ENCODE measurements at regions not wholly inside any gene's neighbourhood (a gene's known extent, or its start where the extent isn't known, plus 50 kb on each side); places are given as distances from the start of the nearest gene placed in this dataset.
"Not testable (repeated sequence)": the region's sequence is repeated elsewhere in the genome, so short reads cannot be mapped to it uniquely, and the experiment has no call there.

DNA sequence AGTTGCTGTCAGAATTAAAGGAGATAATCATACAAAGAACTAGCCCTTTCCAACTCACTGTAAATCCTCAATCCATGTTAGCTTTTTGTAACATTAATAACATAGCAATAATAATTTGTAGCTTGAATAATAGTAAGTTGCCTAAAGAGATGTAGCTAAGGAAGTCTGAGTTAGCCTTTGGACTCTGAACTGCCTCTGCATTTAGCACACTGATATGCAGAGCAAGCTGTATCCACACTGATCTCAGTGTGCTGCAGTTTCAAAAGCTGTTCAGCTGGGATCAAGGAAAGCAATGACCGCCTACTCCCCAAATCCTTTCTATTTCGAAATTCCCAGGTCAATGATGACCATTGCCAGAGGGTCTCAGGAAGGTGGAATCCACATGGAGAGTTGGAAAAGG lies 99.3 kb upstream of the IFNG-AS1 start:
- Histone ChIP-seq H3K4me1 (no peaks in the 10 kb centered on the region), H3K36me3 (no peaks in the 10 kb centered on the region), H3K9me3 (no peaks in the 10 kb centered on the region), H3K4me3 (no peak overlapping the region), H3K9ac (ENCODE audit: low read depth in 2 of 2, low read length in 2 of 2) (no peak overlapping the region), H3K27ac (no peak overlapping the region), H3K27me3 (no peaks in the 10 kb centered on the region)
- TF ChIP-seq, protein P1, sequence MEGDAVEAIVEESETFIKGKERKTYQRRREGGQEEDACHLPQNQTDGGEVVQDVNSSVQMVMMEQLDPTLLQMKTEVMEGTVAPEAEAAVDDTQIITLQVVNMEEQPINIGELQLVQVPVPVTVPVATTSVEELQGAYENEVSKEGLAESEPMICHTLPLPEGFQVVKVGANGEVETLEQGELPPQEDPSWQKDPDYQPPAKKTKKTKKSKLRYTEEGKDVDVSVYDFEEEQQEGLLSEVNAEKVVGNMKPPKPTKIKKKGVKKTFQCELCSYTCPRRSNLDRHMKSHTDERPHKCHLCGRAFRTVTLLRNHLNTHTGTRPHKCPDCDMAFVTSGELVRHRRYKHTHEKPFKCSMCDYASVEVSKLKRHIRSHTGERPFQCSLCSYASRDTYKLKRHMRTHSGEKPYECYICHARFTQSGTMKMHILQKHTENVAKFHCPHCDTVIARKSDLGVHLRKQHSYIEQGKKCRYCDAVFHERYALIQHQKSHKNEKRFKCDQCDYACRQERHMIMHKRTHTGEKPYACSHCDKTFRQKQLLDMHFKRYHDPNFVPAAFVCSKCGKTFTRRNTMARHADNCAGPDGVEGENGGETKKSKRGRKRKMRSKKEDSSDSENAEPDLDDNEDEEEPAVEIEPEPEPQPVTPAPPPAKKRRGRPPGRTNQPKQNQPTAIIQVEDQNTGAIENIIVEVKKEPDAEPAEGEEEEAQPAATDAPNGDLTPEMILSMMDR (IDR thresholded peaks at IDR 0.05) = no peak
- intact Hi-C loops (cut with DNase I) = no loop called here
- no peak for DNase-seq

DNA sequence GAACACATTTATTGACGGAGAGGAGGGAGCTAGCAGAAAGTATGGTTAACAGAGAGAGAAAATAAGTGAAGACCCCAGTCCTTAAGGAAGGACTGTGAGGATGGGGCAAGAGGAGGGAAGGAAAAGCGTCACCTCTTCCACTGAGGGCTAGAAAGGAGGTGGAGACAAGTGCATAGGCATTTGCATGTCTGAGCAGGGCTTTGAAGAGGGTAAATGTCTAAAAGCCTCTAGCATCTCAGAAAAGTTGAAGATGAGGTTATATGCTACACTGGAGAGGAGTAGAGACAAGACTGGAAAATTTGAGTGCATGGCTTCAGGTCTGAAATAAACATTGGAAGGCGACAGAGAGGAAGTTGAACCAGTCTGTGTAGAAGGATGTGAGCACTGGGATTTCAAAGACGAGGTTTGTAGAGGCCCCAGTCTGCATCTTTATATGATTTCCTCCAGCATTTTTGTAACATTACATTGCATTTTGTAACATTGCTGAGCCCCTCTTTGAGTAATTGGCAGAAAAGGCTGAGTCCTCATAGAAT lies 98.5 kb upstream of the IFNG-AS1 start:
- TF ChIP-seq, protein P1 (IDR thresholded peaks at IDR 0.05) = no peak
- Histone ChIP-seq H3K36me3 (no peaks in the 10 kb centered on the region), H3K9me3 (no peaks in the 10 kb centered on the region), H3K9ac (ENCODE audit: low read depth in 2 of 2, low read length in 2 of 2) (no peak overlapping the region), H3K4me1 (no peaks in the 10 kb centered on the region), H3K27me3 (no peaks in the 10 kb centered on the region), H3K27ac (no peak overlapping the region), H3K4me3 (no peak overlapping the region)
- intact Hi-C loops (cut with DNase I) = no loop called here
- DNase-seq = no peak

DNA sequence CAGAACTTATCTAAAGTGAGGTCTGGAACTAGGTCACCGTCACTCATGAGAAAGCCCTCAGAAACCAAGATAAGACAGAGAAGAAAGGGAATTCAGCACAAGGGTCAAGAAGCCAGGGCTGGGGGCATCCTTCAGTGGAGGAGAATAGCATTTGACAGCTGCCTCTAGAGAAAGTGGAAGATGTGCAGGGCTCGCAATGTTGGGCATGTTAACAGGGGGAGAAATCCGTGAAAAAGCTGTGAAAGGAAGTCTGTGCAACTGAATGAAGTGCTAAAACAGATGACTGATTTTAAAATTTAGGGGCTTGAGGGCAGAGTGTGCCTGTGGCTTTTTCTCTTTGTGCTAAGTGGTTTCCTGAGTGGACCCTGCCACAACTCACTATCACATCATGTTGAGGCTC lies 97.7 kb upstream of the IFNG-AS1 start:
- no peak overlapping the region for H3K9ac ChIP-seq (ENCODE audit: low read depth in 2 of 2, low read length in 2 of 2)
- H3K27ac ChIP-seq = no peak overlapping the region
- TF ChIP-seq, protein P1 (IDR thresholded peaks at IDR 0.05) = no peak

DNA sequence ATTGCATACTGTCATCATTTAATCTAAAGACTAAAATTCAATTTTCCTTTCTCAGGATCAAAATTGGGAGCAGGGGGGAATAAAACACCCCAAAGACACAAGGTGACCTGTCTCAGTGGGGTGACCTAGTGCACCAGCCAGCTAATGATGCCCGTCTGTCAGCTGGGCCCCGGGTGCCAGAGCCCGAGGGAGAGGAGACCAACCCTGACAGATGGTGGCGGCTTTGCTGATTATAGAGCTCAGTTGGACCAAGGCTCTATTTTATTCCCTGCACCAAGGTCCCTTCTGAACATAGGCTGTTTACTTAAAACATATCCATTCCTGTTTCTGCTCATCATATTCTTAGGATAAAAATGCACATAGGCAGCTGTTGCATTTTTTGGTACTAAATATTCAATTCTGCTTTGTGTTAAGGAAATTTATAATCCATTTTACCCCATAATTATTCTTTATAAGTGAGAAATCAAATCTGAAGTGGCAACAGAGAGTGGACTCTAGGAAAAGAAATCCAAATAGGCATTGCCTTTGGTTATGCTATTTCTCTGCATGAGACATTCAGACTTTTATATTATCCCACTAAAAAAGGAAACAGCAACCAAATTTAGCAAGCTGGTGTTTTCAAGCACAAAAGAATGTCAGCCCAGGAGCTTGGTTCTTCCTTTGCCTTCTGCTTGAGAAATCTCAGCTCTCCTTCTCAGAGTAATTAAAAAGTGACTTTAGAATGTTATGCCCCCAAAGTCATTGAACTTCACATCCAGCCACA lies 96.8 kb upstream of the IFNG-AS1 start:
- TF ChIP-seq, protein P1 (IDR thresholded peaks at IDR 0.05) = no peak
- Histone ChIP-seq H3K4me3 (no peak overlapping the region), H3K9me3 (no peaks in the 10 kb centered on the region), H3K27ac (no peak overlapping the region), H3K27me3 (no peaks in the 10 kb centered on the region), H3K4me1 (no peaks in the 10 kb centered on the region), H3K9ac (ENCODE audit: low read depth in 2 of 2, low read length in 2 of 2) (no peak overlapping the region), H3K36me3 (no peaks in the 10 kb centered on the region)
- intact Hi-C loops (cut with DNase I) = no loop called here
- DNase-seq = no peak

More for the DNA sequence above, 97.7 kb upstream of the IFNG-AS1 start:
- no peaks in the 10 kb centered on the region for H3K36me3 ChIP-seq
- no peaks in the 10 kb centered on the region for H3K4me1 ChIP-seq
- no peak for DNase-seq
- no peaks in the 10 kb centered on the region for H3K9me3 ChIP-seq
- no peak overlapping the region for H3K4me3 ChIP-seq
- intact Hi-C loops (cut with DNase I) = no loop called here
- H3K27me3 ChIP-seq = no peaks in the 10 kb centered on the region

DNA sequence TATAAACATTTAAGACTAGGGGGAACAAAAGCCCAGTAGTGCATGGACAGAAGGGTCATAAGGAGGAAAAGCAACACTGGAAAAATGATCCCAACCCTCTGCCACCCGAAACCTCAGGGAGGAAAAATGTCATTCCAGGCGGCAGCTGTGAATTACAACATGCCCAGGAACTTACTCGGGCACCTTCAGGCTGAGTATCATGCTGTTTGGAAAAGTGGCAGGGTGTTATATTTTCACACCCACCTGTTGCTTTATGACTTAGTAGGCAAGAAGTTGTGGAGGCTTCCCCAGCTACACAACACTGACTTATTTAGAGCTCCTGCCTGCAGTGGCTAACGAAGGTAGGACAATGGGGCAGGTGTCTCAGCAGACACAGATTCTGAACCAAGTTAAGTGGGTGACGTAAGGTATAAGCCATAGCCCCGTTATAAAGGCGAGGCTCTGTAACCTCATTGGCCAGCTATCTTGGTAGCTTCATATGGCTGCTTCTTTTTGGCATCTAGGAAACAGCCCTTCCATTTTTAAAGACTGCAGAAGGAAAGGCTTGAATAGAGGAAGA lies 96.1 kb upstream of the IFNG-AS1 start:
- no peak for DNase-seq
- no peaks in the 10 kb centered on the region for H3K9me3 ChIP-seq
- intact Hi-C loops (cut with DNase I) = no loop called here
- H3K4me1 ChIP-seq = no peaks in the 10 kb centered on the region
- no peaks in the 10 kb centered on the region for H3K27me3 ChIP-seq
- H3K27ac ChIP-seq = no peak overlapping the region
- no peak overlapping the region for H3K9ac ChIP-seq (ENCODE audit: low read depth in 2 of 2, low read length in 2 of 2)
- TF ChIP-seq, protein P1 (IDR thresholded peaks at IDR 0.05) = no peak
- H3K4me3 ChIP-seq = no peak overlapping the region
- no peaks in the 10 kb centered on the region for H3K36me3 ChIP-seq

DNA sequence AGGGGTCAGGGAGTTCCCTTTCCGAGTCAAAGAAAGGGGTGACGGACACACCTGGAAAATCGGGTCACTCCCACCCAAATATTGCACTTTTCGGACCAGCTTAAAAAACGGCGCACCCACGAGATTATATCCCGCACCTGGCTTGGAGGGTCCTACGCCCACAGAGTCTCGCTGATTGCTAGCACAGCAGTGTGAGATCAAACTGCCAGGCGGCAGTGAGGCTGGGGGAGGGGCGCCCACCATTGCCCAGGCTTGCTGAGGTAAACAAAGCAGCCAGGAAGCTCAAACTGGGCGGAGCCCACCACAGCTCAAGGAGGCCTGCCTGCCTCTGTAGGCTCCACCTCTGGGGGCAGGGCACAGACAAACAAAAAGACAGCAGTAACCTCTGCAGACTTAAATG lies 88.8 kb upstream of the IFNG-AS1 start:
- intact Hi-C loops (cut with DNase I); H3K9me3 ChIP-seq: not testable (repeated sequence)

More for the DNA sequence above, 88.8 kb upstream of the IFNG-AS1 start:
- not testable (repeated sequence) for H3K4me3 ChIP-seq; H3K27me3 ChIP-seq; H3K4me1 ChIP-seq; H3K36me3 ChIP-seq; H3K27ac ChIP-seq; DNase-seq; H3K9ac ChIP-seq (ENCODE audit: low read depth in 2 of 2, low read length in 2 of 2)

Measured in colonic mucosa (tissue), 4 donors.